ENCODE measurements at regions not wholly inside any gene's neighbourhood (a gene's known extent, or its start where the extent isn't known, plus 50 kb on each side); places are given as distances from the start of the nearest gene placed in this dataset.
A peak's percentile ranks its signal among the peaks of the same experiment; 100 is the strongest.
"Not testable (repeated sequence)": the region's sequence is repeated elsewhere in the genome, so short reads cannot be mapped to it uniquely, and the experiment has no call there.

DNA sequence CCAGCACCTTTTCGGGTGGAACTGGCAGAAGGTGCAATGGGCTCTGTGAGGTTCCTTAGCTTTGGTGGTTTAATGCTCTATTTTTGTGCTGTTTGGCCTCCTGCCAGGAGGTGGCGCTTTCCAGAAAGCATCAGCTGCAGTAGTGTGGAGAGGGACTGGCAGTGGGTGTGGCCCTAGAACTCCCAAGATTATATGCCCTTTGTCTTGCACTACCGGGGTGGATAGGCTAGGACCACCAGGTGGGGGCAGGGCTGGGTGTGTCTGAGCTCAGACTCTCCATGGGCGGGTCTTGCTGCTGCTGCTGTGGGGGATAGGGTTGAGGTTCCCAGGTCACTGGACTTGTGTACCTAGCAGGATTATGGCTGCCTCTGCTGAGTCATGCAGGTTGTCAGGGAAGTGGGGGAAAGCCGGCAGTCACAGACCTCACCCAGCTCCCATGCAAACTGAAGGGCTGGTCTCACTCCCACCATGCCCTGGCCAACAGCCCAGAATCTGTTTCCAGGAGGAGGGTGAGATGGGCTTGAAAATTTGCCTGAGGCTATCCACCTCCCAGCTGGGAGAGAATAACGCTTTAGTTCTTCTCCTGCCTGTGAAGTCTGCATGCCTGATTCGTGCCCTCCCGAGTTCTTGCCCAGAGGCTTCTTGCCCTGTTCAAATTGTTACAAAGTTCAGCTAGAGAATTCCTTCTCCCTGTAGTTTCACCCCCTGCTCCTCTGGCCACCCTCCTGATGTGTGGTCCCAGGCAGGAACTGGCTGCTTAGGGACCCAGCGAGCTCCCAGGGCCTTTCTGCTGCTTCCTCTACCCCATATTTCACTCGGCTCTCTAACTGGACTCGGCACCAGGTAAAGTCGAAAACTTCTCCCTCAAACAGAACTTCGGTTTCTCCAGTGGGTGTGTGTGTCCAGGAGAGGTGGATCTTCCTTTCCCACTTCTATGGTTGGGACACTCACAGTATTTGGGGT, 76.5 kb upstream of the BTG3 start:
- H3K27ac Mint-ChIP-seq, result no peak overlapping the region
- peaks cover 8% of the 10 kb centered on the region for H3K27me3 Mint-ChIP-seq
- CTCF ChIA-PET, result interaction anchor here (0.6 to 2.6 kb wide), 16 partner anchors 10 to 240 kb away, joined by 3 to 18 read pairs (median 3); no protein-coding TSS in a partner anchor
- TF ChIP-seq CTCF (IDR thresholded peaks at IDR 0.05), result no peak
- DNase-seq (peak; percentile 31), ATAC-seq (ENCODE audit: low read depth) (no peak)
- POLR2A ChIA-PET, result interaction anchor here (0.8 kb wide), 1 partner anchor 129 kb away, joined by 4 read pairs; the partner anchor contains the start of gene C21orf91
- intact Hi-C loops (cut with micrococcal nuclease), result loop anchor here (1.0 to 10.0 kb wide), 3 partner anchors 96 to 606 kb away; no protein-coding TSS in a partner anchor
- peaks cover 4% of the 10 kb centered on the region for H3K4me1 Mint-ChIP-seq
- H3K4me3 Mint-ChIP-seq, result no peak overlapping the region
- H3K9me3 Mint-ChIP-seq, result no peaks in the 10 kb centered on the region
- no peaks in the 10 kb centered on the region for H3K36me3 Mint-ChIP-seq (ENCODE audit: low read depth)

- Mint-ChIP-seq H3K4me3 (no peak overlapping the region), H3K27ac (no peak overlapping the region), H3K4me1 (no peaks in the 10 kb centered on the region), H3K36me3 (ENCODE audit: low read depth) (no peaks in the 10 kb centered on the region), H3K9me3 (no peaks in the 10 kb centered on the region), H3K27me3 (peaks cover 4% of the 10 kb centered on the region)
- POLR2A ChIA-PET, result interaction anchor here (0.6 kb wide), 1 partner anchor 14 kb away, joined by 4 read pairs; no protein-coding TSS in a partner anchor
- ATAC-seq (ENCODE audit: low read depth) (no peak), DNase-seq (no peak)
- intact Hi-C loops (cut with micrococcal nuclease), result loop anchor here (10.0 kb wide), 1 partner anchor 612 kb away; no protein-coding TSS in a partner anchor
- CTCF ChIA-PET, result interaction anchor here (1.1 to 2.9 kb wide), 2 partner anchors 221 to 241 kb away, joined by 3 to 25 read pairs; no protein-coding TSS in a partner anchor
- TF ChIP-seq CTCF (IDR thresholded peaks at IDR 0.05), result no peak
Observed at GRCh38 chr21:17682924-17683323, 70.2 kb upstream of the BTG3 start.

DNA sequence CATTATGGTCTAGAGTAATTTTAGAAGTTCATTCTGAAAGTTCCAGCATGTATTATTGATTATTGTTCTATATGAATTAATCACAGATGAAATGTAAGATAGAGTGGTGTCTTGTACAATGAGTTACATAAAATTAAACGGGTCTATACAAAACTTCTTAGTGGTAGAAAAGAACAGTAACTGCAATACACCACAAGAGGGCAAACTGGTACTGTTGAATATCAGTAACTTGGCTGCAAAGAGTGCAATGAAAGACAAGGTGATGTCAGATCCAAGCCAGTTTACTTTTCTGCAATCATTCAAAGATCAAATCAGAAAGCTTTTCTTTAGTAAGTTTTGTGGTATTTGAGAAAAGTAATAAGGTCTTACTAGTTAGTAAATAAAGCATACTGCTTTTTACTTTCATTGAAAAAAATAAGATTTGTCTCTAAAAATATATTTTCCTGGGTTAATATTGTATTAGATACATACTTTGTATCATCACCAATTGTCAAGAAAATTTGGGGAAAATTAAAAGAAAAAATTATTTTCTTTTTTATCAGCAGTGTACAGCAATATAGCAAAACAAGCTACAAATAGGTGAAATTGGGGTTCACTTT, 66.4 kb upstream of the BTG3 start:
- no peaks in the 10 kb centered on the region for H3K27me3 Mint-ChIP-seq
- H3K27ac Mint-ChIP-seq, result no peak overlapping the region
- CTCF ChIA-PET, result interaction anchor here (0.6 to 3.5 kb wide), 11 partner anchors 9 to 250 kb away, joined by 3 to 26 read pairs (median 4); partner anchors contain the start of gene C21orf91
- intact Hi-C loops (cut with micrococcal nuclease), result loop anchor here (1.0 to 10.0 kb wide), 4 partner anchors 140 to 294 kb away; partner anchors contain the start of gene C21orf91
- H3K9me3 Mint-ChIP-seq, result no peaks in the 10 kb centered on the region
- no peaks in the 10 kb centered on the region for H3K4me1 Mint-ChIP-seq
- POLR2A ChIA-PET, result interaction anchor here (0.6 kb wide), 1 partner anchor 222 kb away, joined by 4 read pairs; no protein-coding TSS in a partner anchor
- DNase-seq, result no peak
- no peak overlapping the region for H3K4me3 Mint-ChIP-seq
- peak; percentile 81 for ATAC-seq (ENCODE audit: low read depth)
- TF ChIP-seq CTCF (IDR thresholded peaks at IDR 0.05), result peak; percentile 44
- no peaks in the 10 kb centered on the region for H3K36me3 Mint-ChIP-seq (ENCODE audit: low read depth)

DNA sequence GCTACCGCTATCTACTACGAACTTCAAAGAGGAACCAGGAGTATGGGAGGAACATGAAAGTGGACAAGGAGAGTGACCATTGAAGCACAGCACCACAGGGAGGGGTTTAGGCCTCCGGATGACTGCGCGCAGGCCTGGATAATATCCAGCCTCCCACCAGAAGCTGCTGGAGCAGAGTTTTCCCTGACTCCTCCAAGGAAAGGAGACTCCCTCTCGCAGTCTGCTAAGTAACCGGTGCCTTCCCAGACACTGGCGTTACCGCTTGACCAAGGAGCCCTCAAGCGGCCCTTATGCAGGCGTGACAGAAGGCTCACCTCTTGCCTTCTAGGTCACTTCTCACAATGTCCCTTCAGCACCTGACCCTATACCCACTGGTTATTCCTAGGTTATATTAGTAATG, 64.2 kb upstream of the BTG3 start:
- ATAC-seq (ENCODE audit: low read depth); H3K4me3 Mint-ChIP-seq; POLR2A ChIA-PET; H3K27ac Mint-ChIP-seq; H3K9me3 Mint-ChIP-seq; H3K4me1 Mint-ChIP-seq; H3K27me3 Mint-ChIP-seq; DNase-seq; H3K36me3 Mint-ChIP-seq (ENCODE audit: low read depth): not testable (repeated sequence)
- intact Hi-C loops (cut with micrococcal nuclease), result loop anchor here (10.0 kb wide), 1 partner anchor 292 kb away; no protein-coding TSS in a partner anchor
- CTCF ChIA-PET, result interaction anchor here (3.5 kb wide), 1 partner anchor 224 kb away, joined by 21 read pairs; no protein-coding TSS in a partner anchor

- no peak overlapping the region for H3K4me3 Mint-ChIP-seq
- no peak for TF ChIP-seq CTCF (IDR thresholded peaks at IDR 0.05)
- ATAC-seq (ENCODE audit: low read depth) (no peak), DNase-seq (no peak)
- POLR2A ChIA-PET, result no interaction called here
- no peak overlapping the region for H3K27ac Mint-ChIP-seq
- H3K36me3 Mint-ChIP-seq (ENCODE audit: low read depth), result no peaks in the 10 kb centered on the region
- no peaks in the 10 kb centered on the region for H3K9me3 Mint-ChIP-seq
- CTCF ChIA-PET, result interaction anchor here (1.2 to 3.2 kb wide), 3 partner anchors 15 to 251 kb away, joined by 3 to 10 read pairs (median 3); no protein-coding TSS in a partner anchor
- H3K4me1 Mint-ChIP-seq, result no peaks in the 10 kb centered on the region
- intact Hi-C loops (cut with micrococcal nuclease), result loop anchor here (10.0 kb wide), 1 partner anchor 289 kb away; no protein-coding TSS in a partner anchor
- peaks cover 2% of the 10 kb centered on the region for H3K27me3 Mint-ChIP-seq
Observed at GRCh38 chr21:17674106-17674505, 61.4 kb upstream of the BTG3 start.

Measured in activated B cell treated with CpG ODN at 0.5 μM for 24 hours (primary cell).